ENCODE measurements at regions not wholly inside any gene's neighbourhood (a gene's known extent, or its start where the extent isn't known, plus 50 kb on each side); places are given as distances from the start of the nearest gene placed in this dataset.
"Not testable (repeated sequence)": the region's sequence is repeated elsewhere in the genome, so short reads cannot be mapped to it uniquely, and the experiment has no call there.

DNA sequence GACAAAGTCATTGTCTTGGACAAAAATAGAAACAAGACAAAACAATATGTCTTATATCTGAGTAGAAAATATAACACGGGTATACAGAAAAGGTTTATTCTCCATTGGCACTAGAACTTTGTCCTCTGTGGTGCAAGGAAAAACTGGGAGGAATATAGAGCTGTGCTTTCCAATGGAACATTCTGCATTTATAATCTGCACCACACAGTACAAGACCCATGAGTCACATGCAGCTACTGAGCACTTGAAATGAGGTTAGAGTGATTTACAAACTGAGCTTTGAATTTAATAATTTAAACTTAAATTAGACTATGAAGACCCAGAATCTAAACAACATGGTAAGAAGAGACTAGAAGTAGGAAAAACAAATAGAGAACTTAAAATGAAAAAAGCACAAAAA lies 86.1 kb downstream of the RAP2A start:
- no peak for DNase-seq

DNA sequence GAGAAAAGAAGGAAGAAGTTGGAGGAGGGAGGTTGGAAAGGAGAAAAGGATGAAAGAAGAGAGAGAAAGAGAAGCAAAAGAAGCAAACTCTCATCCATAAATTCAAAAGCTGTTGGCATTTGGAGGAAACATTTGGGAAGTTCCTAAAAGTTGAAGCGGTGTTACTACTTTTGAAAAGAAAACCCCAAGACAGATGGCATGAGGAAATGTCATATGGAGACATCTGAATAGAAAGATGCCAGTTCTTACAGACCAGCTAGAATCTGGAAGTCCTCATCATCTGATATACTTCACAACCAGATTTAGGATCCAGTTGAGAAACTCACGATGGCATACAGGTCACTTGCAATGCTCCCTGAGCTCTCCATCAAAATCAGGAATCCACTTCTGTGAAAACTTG lies 86.9 kb downstream of the RAP2A start:
- no peak for DNase-seq

- peak; percentile 29 for DNase-seq
Observed at GRCh38 chr13:97521726-97522125, 87.8 kb downstream of the RAP2A start.

GRCh38 chr13:97522243-97522642 lies 88.3 kb downstream of the RAP2A start:
- DNase-seq: no peak

DNA sequence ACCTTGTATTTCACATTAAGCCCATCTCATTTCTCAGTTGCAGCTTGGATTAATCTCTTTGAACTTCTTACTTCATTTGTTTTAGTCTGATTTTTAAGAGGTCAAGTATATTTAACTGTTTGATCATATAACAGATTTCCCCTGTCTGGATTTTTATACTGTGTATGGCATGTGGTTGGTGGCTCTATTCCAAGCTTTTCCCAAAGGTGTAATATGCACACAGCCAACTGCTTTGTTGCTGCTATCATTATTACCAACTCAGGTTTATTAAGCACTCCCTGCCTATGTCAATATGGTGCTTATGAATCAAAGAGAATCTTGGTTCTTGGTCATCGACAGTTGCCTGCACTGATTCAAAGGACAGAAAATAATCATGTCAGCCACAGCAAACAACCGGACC lies 92.6 kb downstream of the RAP2A start:
- DNase-seq: no peak

DNA sequence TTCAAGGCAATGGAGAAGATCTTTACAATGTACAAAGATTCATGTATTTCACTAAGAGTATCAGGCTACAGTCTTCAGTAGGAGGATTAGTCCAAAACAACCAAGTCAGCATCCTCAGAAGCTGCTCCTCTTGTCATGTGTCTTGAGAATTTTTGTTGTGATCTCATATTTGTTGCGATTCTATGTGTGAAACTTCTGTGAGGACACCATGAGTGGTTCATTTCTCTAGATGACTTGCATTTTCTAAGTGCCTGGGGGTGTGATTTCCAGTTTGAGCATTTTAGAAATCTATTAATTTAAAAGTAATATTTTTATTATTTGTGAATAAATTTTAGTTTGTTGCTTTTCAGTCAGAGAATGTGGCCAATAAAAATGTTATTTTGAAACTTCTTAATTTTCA lies 94.5 kb downstream of the RAP2A start:
- no peak for DNase-seq

GRCh38 chr13:97534540-97534939 lies 100.6 kb downstream of the RAP2A start:
- DNase-seq: no peak

- DNase-seq: no peak
Observed at GRCh38 chr13:97535614-97536013, 101.6 kb downstream of the RAP2A start.

- DNase-seq: no peak
Observed at GRCh38 chr13:97537110-97537509, 103.1 kb downstream of the RAP2A start.

DNA sequence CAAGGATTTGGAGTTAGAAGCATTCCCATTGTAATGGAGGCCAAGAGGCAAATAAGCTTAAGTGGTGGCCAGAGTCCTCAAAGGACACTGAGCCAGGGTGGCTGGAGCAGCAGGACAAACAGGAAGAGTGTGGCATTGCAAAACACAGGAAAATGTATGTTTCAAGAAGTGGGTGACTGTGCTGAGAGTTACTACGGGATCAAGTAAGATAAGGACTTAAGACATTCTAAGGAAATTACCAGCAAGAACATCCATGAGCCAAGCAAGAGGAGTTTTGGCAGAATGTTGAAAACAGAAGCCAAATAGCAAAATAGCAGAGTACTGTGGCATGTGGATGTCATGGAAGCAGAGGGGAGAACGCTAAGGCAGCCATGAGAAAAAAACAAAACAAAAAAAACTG lies 104.2 kb downstream of the RAP2A start:
- no peak for DNase-seq

GRCh38 chr13:97539651-97540610 lies 106.0 kb downstream of the RAP2A start:
- no peak for DNase-seq

- no peak for DNase-seq
Observed at GRCh38 chr13:97540696-97541095, 106.7 kb downstream of the RAP2A start.

GRCh38 chr13:97542102-97542685 lies 108.2 kb downstream of the RAP2A start:
- DNase-seq: no peak

- DNase-seq: no peak
Observed at GRCh38 chr13:97544031-97544765, 110.2 kb downstream of the RAP2A start.

DNA sequence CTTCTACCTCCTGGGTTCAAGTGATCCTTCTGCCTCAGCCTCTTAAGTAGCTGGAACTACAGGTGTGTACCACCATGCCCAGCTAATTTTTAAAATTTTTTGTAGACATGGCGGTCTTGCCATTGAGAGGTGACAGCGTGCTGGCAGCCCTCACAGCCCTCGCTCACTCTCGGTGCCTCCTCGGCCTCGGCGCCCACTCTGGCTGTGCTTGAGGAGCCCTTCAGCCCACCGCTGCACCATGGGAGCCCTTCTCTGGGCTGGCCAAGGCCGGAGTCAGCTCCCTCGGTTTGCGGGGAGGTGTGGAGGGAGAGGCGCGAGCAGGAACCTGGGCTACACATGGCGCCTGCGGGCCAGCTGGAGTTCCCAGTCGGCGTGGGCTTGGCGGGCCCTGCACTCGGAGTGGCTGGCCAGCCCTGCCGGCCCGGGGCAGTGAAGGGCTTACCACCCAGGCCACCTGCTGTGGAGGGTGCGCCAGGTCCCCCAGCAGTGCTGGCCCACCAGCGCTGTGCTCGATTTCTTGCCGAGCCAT lies 111.1 kb downstream of the RAP2A start:
- not testable (repeated sequence) for DNase-seq

DNA sequence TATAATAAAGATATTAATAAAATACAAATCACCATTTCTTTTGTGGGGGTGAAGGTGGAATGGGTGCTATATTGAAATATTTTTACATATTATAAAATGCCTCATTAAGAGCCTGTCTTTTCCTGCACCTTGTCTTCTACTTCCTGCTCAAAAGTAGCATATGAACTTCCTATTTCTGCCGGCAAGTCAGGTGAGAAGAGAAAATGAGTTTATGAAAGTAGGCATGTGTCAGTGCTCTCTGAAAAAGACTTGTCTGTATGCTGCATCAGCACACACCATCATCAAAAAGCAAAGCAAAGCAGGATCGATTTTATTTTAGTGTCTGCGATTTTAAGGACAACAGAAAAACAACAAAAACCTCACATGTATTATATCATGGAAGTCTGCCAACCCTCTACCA lies 114.2 kb downstream of the RAP2A start:
- no peak for DNase-seq

GRCh38 chr13:97548711-97549110 lies 114.7 kb downstream of the RAP2A start:
- DNase-seq: no peak

- no peak for DNase-seq
Observed at GRCh38 chr13:97549201-97549600, 115.2 kb downstream of the RAP2A start.

- DNase-seq: no peak
Observed at GRCh38 chr13:97554496-97554895, 120.5 kb downstream of the RAP2A start.

GRCh38 chr13:97555034-97555433 lies 121.1 kb downstream of the RAP2A start:
- no peak for DNase-seq

DNA sequence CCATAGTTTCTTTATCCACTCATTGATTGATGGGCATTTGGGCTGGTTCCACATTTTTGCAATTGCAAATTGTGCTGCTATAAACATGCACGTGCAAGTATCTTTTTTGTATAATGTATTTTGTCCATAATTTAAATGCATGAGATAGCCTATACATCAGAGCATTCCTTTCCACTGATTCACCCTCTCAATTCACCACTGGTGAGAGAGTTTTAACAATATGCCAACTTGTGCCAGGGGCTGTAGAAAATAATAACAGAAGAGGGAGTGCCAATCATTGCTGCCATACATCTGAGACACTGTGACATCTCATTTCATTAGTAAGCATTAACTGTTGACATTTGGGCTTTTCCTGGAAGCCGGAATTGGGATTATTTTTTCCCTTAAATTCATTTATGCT lies 125.1 kb downstream of the RAP2A start:
- no peak for DNase-seq

DNA sequence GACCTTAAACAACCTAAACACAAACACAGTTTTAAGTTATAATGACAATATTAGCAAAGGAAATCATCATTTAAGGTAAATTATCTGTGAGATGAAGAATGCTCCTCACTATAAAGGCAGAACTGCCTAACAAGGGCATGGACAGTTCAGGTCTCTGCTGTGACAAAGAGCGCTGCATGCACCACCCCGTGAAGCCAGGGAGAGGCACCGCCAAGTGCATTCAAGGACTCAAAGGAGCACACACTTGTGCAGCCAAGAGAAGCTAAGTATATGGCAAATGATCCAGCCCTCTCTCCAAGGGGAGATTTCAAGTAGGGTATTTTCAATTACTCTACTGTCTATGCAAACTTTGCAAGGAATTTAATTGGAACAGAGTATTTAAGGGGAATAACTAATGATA lies 126.0 kb downstream of the RAP2A start:
- no peak for DNase-seq

DNA sequence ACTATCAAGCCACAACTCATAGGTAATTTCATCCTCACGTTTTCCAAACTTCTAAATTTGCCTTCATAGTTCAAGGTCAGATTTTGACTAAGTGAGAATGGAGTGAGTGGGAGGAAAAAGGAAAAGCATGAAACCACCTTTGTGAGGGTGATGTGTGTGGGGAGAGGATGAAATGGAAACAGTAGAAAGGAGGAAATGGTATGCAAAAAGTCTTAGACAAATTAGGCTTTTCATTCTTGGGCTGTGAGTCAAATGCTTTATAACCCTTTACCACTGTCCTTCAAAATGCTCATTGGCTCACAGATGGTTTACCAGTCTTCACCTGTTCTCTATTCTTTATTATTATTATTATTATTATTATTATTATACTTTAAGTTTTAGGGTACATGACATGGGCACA lies 127.2 kb downstream of the RAP2A start:
- no peak for DNase-seq

DNA sequence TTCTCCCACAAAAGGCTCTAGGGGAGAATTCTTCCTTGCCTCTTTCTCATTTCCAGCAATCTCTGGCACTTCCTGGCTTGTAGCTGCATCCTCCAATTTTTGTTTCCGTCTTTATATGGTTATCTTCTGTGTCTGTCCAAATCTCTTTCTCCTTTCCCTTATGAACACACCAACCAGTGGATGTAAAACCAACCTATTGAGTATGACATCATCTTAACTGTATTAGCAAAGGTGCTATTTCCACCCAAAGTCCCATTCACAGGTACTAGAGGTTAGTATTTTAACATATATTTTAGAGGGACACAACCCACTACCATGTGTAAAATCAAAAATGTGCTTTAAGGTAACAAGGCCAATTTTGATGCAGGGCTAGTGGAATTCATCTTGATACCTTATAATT lies 129.0 kb downstream of the RAP2A start:
- no peak for DNase-seq

All from DMS53 (cell line).